T-helper 1 cell treated with Interleukin-12 subunit alpha and Interleukin-12 subunit beta and Interleukin-4 antibody, amounts not matched to agents 30 ng/mL and 1 ng/mL, for 36 hours (primary cell): ENCODE measurements at regions not wholly inside any gene's neighbourhood (a gene's known extent, or its start where the extent isn't known, plus 50 kb on each side); places are given as distances from the start of the nearest gene placed in this dataset.

Experiments used
- intact Hi-C: fragments of 100-400 bp; cut with micrococcal nuclease; formaldehyde crosslinking; loops from one replicate; pipeline ENCODE4 v1.15.1; 2024

GRCh38 chr13:73857106-73857505, 277.1 kb downstream of the KLF12 start:
- intact Hi-C loops, result no loop called here

DNA sequence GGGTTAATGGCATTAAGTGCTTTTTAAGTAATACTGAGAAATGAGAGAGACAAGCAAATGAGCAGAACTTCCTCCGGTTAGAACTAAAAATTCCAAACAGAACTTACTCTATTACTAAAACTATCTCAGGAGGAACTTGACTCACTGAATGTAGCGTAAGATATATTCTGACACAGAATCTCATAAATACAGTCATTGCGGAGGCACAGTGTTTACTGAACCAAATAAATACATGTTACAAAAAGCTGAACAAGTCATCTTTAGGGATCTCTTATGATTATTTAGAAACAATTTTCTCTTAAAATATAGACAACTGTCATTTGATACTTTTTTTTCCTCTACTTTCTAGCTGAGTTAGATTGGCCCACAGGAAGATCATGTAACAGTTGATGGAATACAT, 283.1 kb downstream of the KLF12 start:
- intact Hi-C loops, result no loop called here

- intact Hi-C loops, result no loop called here
Observed at GRCh38 chr13:73850104-73850873, 283.9 kb downstream of the KLF12 start.

DNA sequence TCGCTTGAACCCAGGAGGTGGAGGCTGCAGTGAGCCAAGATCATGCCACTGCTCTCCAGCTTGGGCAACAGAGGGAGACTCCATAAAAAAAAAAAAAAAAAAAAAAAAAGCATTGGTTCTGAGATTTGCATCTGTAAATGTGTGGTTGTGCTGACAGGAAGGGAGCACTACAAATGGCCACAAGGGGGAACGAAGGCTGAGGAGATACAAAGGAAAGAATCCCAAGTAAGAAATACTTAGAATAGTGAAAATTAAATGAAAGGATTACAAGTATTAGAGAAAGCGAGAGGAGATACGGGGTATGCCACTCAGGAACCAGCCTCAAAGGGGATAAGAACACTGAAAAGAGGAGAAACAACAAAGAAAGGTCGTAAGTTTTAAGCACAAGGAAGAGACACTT, 284.9 kb downstream of the KLF12 start:
- intact Hi-C loops, result loop anchor here (1.0 kb wide), 1 partner anchor 438 kb away; no protein-coding TSS in a partner anchor

DNA sequence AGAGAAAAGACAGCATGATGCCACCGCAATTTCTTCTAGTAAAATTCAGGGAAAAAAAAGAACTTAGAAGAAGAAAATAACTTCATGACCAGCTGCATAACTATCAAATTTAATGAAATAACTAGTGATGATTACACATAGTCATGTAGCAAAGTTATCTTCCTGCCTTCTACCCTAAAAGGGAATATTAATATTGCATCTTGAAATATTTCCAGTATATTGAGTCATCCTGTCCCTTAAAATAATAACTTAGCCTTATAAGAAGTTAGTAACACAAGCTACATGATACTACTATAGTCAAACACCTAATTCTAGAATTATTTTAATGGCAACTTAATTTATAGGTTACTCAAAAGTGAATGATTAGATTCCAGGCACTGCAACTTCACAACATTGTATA, 289.2 kb downstream of the KLF12 start:
- intact Hi-C loops, result no loop called here

GRCh38 chr13:73842626-73843025, 291.6 kb downstream of the KLF12 start:
- intact Hi-C loops, result no loop called here

DNA sequence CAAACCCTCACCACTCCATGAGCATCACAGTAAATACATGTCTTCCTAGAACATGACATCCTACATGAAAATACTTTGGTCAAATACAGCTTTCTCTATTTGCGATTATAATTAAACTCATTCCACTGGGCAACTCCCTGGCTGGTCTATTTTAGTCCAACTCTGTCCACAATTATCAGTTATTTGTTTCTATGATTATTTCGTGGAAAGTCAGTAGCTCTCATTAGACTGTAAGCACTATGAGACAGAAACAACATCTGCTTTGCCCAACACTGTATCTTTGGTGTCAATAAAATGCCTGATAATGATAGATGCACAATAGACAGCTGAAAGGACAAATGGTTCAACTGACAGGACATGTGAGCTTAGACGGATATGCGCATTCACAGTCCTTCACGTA, 292.0 kb downstream of the KLF12 start:
- intact Hi-C loops, result no loop called here

- intact Hi-C loops, result loop anchor here (10.0 kb wide), 3 partner anchors 638 to 978 kb away; no protein-coding TSS in a partner anchor
Observed at GRCh38 chr13:73837147-73837546, 297.1 kb downstream of the KLF12 start.

- intact Hi-C loops, result loop anchor here (1.0 to 10.0 kb wide), 7 partner anchors 298 to 1423 kb away; no protein-coding TSS in a partner anchor
Observed at GRCh38 chr13:73835138-73835721, 299.0 kb downstream of the KLF12 start.

DNA sequence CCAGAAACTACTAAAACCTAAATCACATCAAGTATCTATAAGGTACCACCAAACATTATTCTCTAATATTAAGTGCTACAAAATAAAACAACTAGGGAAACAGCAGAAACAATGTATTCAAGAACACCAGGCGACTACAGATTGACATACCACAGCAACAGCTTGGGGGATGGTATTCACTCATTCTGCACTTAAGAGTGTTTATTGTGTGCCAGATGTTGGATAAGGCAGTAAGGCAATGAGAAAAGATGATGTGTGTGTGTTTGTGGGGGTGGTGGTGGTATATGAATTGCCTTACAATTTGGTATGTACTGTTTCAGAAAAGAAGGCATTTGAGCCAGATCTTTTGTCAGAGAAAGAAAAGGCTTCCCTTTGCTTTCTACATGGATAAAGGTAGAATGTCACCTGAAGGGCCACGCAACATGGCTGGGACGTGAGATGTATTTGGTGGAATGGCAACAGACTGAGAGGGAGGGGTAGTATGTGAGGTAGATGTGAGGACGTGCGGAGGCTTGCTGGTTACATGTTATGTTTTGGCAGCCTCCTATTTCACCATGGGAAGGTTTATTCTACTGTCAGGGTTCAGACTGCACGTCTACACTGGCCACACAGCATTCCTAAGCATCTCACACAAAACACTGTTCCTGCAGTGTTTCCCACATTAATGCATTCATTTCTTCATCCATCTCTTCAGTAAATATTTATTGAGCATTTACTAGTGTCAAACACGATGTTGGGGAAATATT, 300.7 kb downstream of the KLF12 start:
- intact Hi-C loops, result loop anchor here (10.0 kb wide), 3 partner anchors 641 to 981 kb away; no protein-coding TSS in a partner anchor

GRCh38 chr13:73832825-73833224, 301.4 kb downstream of the KLF12 start:
- intact Hi-C loops, result loop anchor here (10.0 kb wide), 3 partner anchors 642 to 982 kb away; no protein-coding TSS in a partner anchor

GRCh38 chr13:73832128-73832588, 302.0 kb downstream of the KLF12 start:
- intact Hi-C loops, result loop anchor here (10.0 kb wide), 3 partner anchors 643 to 983 kb away; no protein-coding TSS in a partner anchor

DNA sequence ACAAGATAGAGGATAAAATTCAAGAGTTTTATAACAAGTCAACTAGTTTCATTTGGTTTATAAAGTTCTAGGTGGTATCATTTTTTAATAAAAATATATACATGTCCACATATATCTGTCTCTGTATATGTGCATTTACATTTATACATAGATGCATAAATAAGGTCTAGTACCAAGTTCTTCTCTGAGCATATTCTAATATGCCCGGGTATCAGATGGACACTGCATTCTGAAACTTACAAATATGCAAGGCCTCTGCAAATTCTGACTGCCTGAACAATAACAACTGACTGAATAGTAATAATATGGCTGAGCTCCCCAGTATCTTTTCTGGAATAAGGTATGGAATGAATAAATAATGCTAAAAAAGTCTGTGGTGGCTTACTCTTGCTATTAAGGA, 304.8 kb downstream of the KLF12 start:
- intact Hi-C loops, result no loop called here

DNA sequence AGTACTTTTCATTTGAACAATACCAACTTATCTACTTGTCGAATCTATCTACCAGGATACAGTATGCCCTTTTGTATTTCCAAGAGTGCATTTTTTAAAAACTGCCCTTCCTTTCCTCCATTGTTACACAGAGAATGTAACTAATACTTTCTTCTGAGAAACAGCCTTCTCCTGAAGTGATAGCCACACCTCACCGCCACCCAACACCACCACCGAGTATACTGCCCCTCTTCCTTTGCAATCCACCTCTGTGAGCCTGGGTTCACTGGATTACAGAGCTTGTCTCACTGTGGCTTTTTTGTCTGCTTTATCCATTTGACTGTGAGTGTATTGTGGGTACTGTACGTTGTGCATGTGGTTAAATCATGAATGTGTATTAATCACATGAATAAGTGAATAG, 305.4 kb downstream of the KLF12 start:
- intact Hi-C loops, result no loop called here

DNA sequence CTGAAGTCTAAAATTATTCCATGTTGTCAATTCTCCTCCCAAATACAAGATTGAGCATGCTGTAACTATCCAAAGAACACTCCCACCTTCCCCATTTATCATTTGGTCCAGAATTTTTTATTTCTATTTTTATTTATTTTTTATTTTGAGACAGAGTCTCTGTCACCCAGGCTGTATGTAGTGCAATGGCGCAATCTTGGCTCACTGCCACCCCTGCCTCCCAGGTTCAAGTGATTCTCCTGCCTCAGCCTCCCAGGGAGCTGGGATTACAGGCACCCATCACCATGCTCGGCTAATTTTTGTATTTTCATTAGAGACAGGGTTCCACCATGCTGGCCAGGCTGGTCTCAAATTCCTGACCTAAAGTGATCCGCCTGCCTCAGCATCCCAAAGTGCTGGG, 306.8 kb downstream of the KLF12 start:
- intact Hi-C loops, result no loop called here

DNA sequence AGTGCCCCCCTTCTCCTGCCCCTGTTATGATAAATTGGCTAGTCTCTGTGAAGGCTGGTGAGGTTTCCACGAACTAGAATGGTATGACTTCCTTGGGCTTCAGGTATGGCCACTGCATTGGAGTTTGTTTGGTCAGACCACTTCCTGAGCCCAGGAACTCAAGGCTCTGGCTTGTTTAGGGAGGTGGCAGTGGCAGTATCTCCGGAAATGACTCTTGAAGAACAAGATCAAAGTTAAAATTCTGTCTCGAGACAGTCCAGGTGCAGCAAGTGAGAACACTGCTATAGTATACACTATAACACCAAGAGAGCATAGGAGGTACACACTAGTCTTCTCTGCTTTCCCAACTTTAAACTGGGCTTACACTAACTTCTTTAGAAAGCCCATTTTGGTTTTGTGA, 309.1 kb downstream of the KLF12 start:
- intact Hi-C loops, result loop anchor here (2.0 kb wide), 1 partner anchor 58 kb away; no protein-coding TSS in a partner anchor

GRCh38 chr13:73822668-73823592, 311.3 kb downstream of the KLF12 start:
- intact Hi-C loops, result no loop called here

GRCh38 chr13:73820688-73821087, 313.5 kb downstream of the KLF12 start:
- intact Hi-C loops, result no loop called here

GRCh38 chr13:73820285-73820684, 313.9 kb downstream of the KLF12 start:
- intact Hi-C loops, result no loop called here

DNA sequence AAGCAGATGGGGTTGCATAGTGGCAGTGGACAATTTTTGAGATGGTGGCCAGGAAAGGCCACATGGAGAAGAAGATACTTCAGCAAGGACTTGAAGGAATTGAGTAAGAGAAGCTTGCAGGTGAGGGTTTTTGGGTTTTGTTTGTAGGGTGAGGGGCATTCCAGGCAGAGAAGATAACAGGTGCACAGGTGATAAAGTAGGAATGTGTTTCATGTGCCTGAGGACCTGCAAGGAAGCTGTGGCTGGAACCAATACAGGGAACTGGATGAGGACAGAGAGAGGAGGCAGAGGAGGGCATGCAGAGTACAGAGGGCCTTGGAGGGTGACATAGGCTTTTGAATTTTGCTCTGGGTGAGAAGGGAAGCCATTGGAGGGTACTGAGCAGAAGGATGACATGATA, 314.5 kb downstream of the KLF12 start:
- intact Hi-C loops, result no loop called here

GRCh38 chr13:73816702-73817101, 317.5 kb downstream of the KLF12 start:
- intact Hi-C loops, result no loop called here
